Neural progenitor cell (in vitro differentiated cells): ENCODE measurements at regions not wholly inside any gene's neighbourhood (a gene's known extent, or its start where the extent isn't known, plus 50 kb on each side); places are given as distances from the start of the nearest gene placed in this dataset.

ENCODE experiments used
- DNase-seq: peaks from one replicate; pipeline ENCODE4 v3.0.0-alpha.2; 2016; ENCODE audit warnings: low spot score
- H2AFZ ChIP-seq: fragments of 200-600 bp; sonication (generic); replicated peaks from 2 replicates; pipeline ENCODE4 v1.6.1; 2016; ENCODE audit warnings: antibody characterized with exemption
- H3F3A ChIP-seq: fragments of 200-600 bp; sonication (generic); 2 replicates; pipeline ENCODE4 v1.6.1; 2016; ENCODE audit warnings: antibody characterized with exemption, low read depth
- H3K27ac ChIP-seq: fragments of 200-600 bp; sonication (generic); 2 replicates; pipeline ENCODE4 v1.5.1; 2016; ENCODE audit warnings: mild to moderate bottlenecking
- H3K27me3 ChIP-seq: fragments of 200-600 bp; sonication (generic); 2 replicates; pipeline ENCODE4 v1.6.1; 2016; ENCODE audit warnings: mild to moderate bottlenecking, moderate library complexity
- H3K36me3 ChIP-seq: fragments of 200-600 bp; sonication (generic); 2 replicates; pipeline ENCODE4 v1.5.1; 2016
- H3K4me1 ChIP-seq: fragments of 200-600 bp; sonication (generic); 2 replicates; pipeline ENCODE4 v1.6.1; 2016; ENCODE audit warnings: mixed run types
- H3K4me2 ChIP-seq: fragments of 200-600 bp; sonication (generic); 2 replicates; pipeline ENCODE4 v1.6.1; 2016
- H3K4me3 ChIP-seq: fragments of 200-600 bp; sonication (generic); 2 replicates; pipeline ENCODE4 v1.5.1; 2016
- H3K79me2 ChIP-seq: fragments of 200-600 bp; sonication (generic); 2 replicates; pipeline ENCODE4 v1.6.1; 2016; ENCODE audit warnings: low read depth
- H3K9ac ChIP-seq: fragments of 200-600 bp; sonication (generic); 2 replicates; pipeline ENCODE4 v1.6.1; 2016
- H3K9me3 ChIP-seq: fragments of 200-600 bp; sonication (generic); 2 replicates; pipeline ENCODE4 v1.5.1; 2016; ENCODE audit warnings: low read depth
- H4K20me1 ChIP-seq: fragments of 200-600 bp; sonication (generic); 2 replicates; pipeline ENCODE4 v1.6.1; 2016; ENCODE audit warnings: low read depth
- H3K27ac Mint-ChIP-seq: 3 replicates; pipeline ENCODE4 v1.8.0; 2021; ENCODE audit warnings: mixed read lengths
- H3K27me3 Mint-ChIP-seq: 2 replicates; pipeline ENCODE4 v1.8.0; 2022; ENCODE audit warnings: low read depth, mild to moderate bottlenecking, inconsistent platforms, moderate library complexity, mixed read lengths; ENCODE audit not compliant: insufficient read depth
- H3K36me3 Mint-ChIP-seq: 3 replicates; pipeline ENCODE4 v1.8.0; 2021; ENCODE audit warnings: mixed read lengths
- H3K4me1 Mint-ChIP-seq: 3 replicates; pipeline ENCODE4 v1.8.0; 2021; ENCODE audit warnings: mixed read lengths
- H3K4me3 Mint-ChIP-seq: 3 replicates; pipeline ENCODE4 v1.8.0; 2021; ENCODE audit warnings: mild to moderate bottlenecking, moderate library complexity, mixed read lengths
- H3K9me3 Mint-ChIP-seq: 3 replicates; pipeline ENCODE4 v1.8.0; 2020; ENCODE audit warnings: mixed read lengths
- CTCF ChIP-seq: fragments of 200-600 bp; sonication (generic); IDR thresholded peaks from 2 replicates; pipeline ENCODE4 v1.5.1; 2017; ENCODE audit warnings: antibody characterized with exemption, mild to moderate bottlenecking
- EZH2 ChIP-seq: fragments of 200-600 bp; sonication (generic); IDR thresholded peaks from 2 replicates; pipeline ENCODE4 v1.6.1; 2017; ENCODE audit warnings: antibody characterized with exemption, mild to moderate bottlenecking, moderate library complexity
- EZH2phosphoT487 ChIP-seq: fragments of 200-600 bp; sonication (generic); IDR thresholded peaks from 2 replicates; pipeline ENCODE4 v1.6.1; 2017; ENCODE audit warnings: antibody characterized with exemption

- no peaks in the 10 kb centered on the region for H3K36me3 Mint-ChIP-seq
- H3K27ac Mint-ChIP-seq = no peak overlapping the region
- Histone ChIP-seq H2AFZ (no peak overlapping the region), H3K9me3 (no peaks in the 10 kb centered on the region), H3K27ac (no peak overlapping the region), H3K4me1 (no peaks in the 10 kb centered on the region), H3K79me2 (no peaks in the 10 kb centered on the region), H3K9ac (no peak overlapping the region), H3K27me3 (no peaks in the 10 kb centered on the region), H3K4me2 (no peak overlapping the region), H3K4me3 (no peak overlapping the region), H4K20me1 (no peaks in the 10 kb centered on the region), H3K36me3 (no peaks in the 10 kb centered on the region), H3F3A (no peaks in the 10 kb centered on the region)
- no peak overlapping the region for H3K4me3 Mint-ChIP-seq
- no peak for DNase-seq
- no peaks in the 10 kb centered on the region for H3K9me3 Mint-ChIP-seq
- H3K27me3 Mint-ChIP-seq = no peaks in the 10 kb centered on the region
- no peak for TF ChIP-seq EZH2phosphoT487
- TF ChIP-seq EZH2 = no peak
- TF ChIP-seq CTCF = no peak
- peaks cover 3% of the 10 kb centered on the region for H3K4me1 Mint-ChIP-seq
Measured at GRCh38 chr20:58006346-58007316, 221.8 kb downstream of the ANKRD60 start.

GRCh38 chr20:58005581-58006345 is 222.7 kb downstream of the ANKRD60 start:
- no peaks in the 10 kb centered on the region for H3K4me1 ChIP-seq
- Mint-ChIP-seq H3K4me1 (peaks cover 11% of the 10 kb centered on the region), H3K27ac (no peak overlapping the region), H3K36me3 (no peaks in the 10 kb centered on the region), H3K27me3 (no peaks in the 10 kb centered on the region), H3K4me3 (no peak overlapping the region), H3K9me3 (no peaks in the 10 kb centered on the region)
- no peaks in the 10 kb centered on the region for H3K9me3 ChIP-seq
- no peaks in the 10 kb centered on the region for H3F3A ChIP-seq
- no peak overlapping the region for H3K9ac ChIP-seq
- no peaks in the 10 kb centered on the region for H3K36me3 ChIP-seq
- TF ChIP-seq EZH2phosphoT487 (no peak), CTCF (no peak), EZH2 (no peak)
- no peak overlapping the region for H2AFZ ChIP-seq
- no peak overlapping the region for H3K27ac ChIP-seq
- no peak overlapping the region for H3K4me2 ChIP-seq
- no peak for DNase-seq
- H4K20me1 ChIP-seq = no peaks in the 10 kb centered on the region
- no peak overlapping the region for H3K4me3 ChIP-seq
- H3K27me3 ChIP-seq = no peaks in the 10 kb centered on the region
- H3K79me2 ChIP-seq = no peaks in the 10 kb centered on the region

GRCh38 chr20:58004900-58005299 is 223.6 kb downstream of the ANKRD60 start:
- H3K36me3 Mint-ChIP-seq = no peaks in the 10 kb centered on the region
- H3K4me1 ChIP-seq = peaks cover 2% of the 10 kb centered on the region
- DNase-seq = no peak
- H3K27ac Mint-ChIP-seq = no peak overlapping the region
- H3K9me3 ChIP-seq = no peaks in the 10 kb centered on the region
- no peaks in the 10 kb centered on the region for H3K9me3 Mint-ChIP-seq
- no peaks in the 10 kb centered on the region for H3K27me3 Mint-ChIP-seq
- H2AFZ ChIP-seq = no peak overlapping the region
- no peak overlapping the region for H3K4me3 ChIP-seq
- H4K20me1 ChIP-seq = no peaks in the 10 kb centered on the region
- no peaks in the 10 kb centered on the region for H3K79me2 ChIP-seq
- no peak overlapping the region for H3K9ac ChIP-seq
- peaks cover 6% of the 10 kb centered on the region for H3F3A ChIP-seq
- H3K4me3 Mint-ChIP-seq = no peak overlapping the region
- H3K27me3 ChIP-seq = no peaks in the 10 kb centered on the region
- H3K27ac ChIP-seq = no peak overlapping the region
- no peak for TF ChIP-seq CTCF
- no peak for TF ChIP-seq EZH2
- no peak for TF ChIP-seq EZH2phosphoT487
- peaks cover 13% of the 10 kb centered on the region for H3K4me1 Mint-ChIP-seq
- H3K36me3 ChIP-seq = no peaks in the 10 kb centered on the region
- H3K4me2 ChIP-seq = no peak overlapping the region
